HG03571 (cell line): ENCODE measurements at regions not wholly inside any gene's neighbourhood (a gene's known extent, or its start where the extent isn't known, plus 50 kb on each side); places are given as distances from the start of the nearest gene placed in this dataset.
"Not testable (repeated sequence)": the region's sequence is repeated elsewhere in the genome, so short reads cannot be mapped to it uniquely, and the experiment has no call there.

Experiments used
- ATAC-seq: cut with Tn5 transposase; IDR thresholded peaks from one replicate; pipeline ENCODE4 v1.9.1; 2021; ENCODE audit not compliant: unreplicated experiment

DNA sequence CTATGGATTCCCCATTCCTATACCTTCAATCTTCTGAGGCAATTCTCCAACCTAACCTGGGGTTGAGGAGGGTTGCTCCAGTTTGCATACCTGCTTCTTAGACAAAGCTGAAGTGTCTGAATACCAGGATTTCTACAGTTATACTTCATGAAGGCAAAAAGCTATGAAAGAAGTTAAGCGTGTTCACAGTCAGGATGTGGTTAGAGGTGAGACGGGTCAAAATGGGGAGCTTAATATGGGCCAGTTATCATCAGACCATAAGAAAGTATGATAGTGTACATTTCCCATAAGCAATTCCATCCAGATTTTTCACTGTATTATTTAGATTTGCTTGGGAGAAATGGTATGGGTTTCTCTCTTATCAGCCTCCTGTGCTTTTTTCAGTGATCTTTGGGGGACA, 156.9 kb upstream of the FER start:
- no peak for ATAC-seq

- no peak for ATAC-seq
Observed at GRCh38 chr5:108588323-108588722, 159.4 kb upstream of the FER start.

DNA sequence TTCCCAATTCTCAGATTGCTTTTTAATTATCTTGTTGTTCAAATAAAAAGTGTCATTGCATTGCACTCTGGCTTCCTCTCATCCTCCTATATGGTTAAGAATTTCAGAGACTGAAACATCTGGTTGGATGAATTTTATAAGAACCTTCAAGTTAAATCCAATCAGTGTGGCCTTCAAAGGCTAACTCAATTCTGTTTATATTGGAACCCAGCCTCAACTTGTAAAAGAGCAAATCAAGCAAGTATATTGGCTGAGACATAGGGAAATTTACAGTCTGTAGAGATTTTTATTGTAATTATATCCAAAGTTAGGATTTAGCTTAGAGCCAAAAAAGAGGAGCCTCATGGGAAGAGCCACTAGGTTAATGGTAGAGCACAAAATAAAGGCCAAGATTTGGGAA, 159.9 kb upstream of the FER start:
- ATAC-seq = no peak

- ATAC-seq = no peak
Observed at GRCh38 chr5:108581026-108581425, 166.7 kb upstream of the FER start.

DNA sequence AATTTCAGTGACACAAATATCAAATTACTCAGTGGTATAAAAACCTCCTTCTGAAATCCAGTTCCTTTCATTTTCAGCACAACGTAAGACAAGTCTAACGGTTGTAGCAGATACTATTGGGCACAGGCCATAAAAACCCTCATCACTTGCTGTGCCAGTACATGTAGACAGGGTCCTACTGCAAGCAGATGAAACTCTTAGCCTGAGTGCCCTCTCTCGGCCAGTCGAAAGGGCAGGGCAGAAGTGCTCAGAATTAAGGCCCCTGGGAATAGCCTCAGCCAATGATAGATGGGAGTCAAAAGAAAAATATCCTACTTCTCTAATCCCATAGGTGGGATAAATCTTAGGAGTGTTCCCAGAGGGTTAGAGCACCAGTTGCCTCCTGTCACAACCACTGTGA, 168.5 kb upstream of the FER start:
- ATAC-seq = no peak

DNA sequence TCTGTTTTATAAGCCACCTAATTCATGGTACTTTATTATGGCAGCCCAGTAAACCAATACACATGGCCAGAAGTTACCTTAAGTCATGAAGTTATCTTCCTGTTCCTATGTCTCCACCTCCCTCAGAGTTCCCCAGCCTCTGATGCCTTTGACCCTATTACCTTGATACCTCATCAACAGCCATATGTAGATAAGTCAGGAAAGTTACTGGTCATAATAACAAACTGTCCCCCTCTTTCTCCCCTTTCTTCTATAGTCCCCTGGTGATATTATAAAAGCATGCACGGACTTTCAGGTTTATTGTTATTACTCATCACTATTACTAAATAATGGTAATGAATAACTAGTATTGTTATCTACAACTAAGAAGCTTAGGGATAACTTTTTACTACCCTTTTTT, 168.9 kb upstream of the FER start:
- ATAC-seq = no peak

- ATAC-seq = no peak
Observed at GRCh38 chr5:108567429-108567828, 180.3 kb upstream of the FER start.

- no peak for ATAC-seq
Observed at GRCh38 chr5:108564441-108564840, 182.5 kb upstream of the FBXL17 start.

DNA sequence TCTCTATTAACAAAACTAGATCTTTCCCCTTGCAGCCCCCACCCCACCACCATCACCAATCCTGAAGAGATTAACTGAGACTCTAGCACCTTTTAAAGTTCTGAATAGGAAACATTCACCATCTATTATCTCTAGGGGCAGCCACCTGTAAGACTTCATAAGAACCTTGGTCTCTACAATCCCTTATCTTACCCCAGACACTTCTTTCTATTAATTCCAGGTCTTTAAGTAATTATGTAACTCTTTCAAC, 180.2 kb upstream of the FBXL17 start:
- ATAC-seq = no peak

DNA sequence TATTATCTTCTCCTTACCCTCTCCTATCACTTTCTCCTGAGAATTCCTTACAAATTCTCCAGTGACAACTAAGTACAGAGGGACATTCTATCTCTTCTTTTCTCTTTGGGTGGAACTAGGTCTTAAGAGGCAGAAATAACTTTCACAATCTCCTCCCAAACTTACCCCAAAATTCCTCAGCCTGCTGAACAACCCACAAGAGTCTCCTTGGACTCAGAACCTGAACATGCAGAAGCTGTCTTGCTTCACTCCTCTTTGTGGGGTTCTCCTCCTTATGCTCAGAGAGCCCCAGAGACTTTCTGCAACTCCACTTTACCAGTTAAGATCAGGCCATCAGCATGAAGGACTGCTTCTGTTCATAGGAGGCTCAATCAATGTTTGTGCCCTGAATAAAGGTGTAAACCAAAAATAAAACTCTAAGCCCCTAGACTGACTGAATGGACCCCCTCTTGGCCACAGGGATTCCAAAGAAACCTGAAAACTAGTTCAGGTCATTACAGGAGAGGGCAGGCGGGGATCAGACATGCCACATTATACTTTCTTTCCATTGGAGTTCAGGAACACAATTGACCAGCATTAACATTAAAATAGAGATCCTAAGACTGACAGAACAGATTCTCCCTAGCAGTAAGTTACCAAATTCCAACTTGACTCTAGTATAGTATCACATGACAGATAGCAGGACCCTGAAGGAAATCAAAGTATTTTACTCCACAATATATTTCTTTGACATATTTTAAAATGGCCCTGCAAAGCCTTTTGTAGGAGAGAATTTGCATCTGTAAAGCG, 179.7 kb upstream of the FBXL17 start:
- no peak for ATAC-seq

DNA sequence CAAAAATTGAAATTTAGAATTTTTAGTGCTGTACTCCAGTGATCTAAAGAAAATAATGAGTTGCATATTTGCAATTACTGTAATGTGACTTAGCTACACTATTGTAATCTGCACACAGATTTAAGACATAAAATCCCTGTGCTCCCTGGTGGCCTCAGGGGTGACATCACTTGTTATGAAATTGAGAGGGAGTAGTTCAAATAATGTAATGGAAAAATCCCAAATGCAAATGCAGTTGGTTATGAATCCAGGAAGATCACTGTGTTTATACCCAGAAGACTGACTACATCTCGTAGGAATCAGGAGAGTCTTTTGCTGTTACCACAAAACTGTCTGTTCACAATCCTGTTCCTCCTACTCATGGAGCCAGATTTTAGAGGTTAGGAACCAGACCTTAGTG, 178.7 kb upstream of the FBXL17 start:
- no peak for ATAC-seq

GRCh38 chr5:108560166-108560565, 178.3 kb upstream of the FBXL17 start:
- ATAC-seq = no peak

DNA sequence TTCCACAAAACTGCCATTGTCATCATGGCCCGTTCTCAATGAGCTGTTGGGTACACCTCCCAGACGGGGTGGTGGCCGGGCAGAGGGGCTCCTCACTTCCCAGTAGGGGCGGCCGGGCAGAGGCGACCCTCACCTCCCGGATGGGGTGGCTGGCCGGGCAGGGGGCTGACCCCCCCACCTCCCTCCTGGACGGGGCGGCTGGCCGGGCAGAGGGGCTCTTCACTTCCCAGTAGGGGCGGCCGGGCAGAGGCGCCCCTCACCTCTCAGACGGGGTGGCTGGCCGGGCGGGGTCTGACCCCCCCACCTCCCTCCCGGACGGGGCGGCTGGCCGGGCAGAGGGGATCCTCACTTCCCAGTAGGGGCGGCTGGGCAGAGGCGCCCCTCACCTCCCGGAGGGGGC, 176.9 kb upstream of the FBXL17 start:
- ATAC-seq = not testable (repeated sequence)

GRCh38 chr5:108558142-108558541, 176.2 kb upstream of the FBXL17 start:
- ATAC-seq = not testable (repeated sequence)

DNA sequence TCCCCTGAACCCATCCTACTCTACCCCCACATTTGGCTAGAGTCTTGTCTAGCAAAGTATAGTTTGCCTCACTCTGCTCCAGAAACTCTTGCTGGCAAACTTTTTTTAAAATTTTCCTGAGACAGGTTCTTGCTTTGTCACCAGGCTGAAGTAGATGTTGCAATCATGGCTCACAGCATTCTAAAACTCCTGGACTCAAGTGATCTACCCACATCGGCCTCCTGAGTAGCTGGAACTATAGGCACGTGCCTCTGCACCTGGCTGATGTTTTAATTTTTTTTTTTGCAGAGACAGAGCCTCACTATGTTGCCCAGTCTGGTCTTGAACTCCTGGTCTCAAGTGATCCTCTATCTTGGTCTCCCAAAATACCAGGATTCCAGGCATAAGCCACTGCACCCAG, 175.8 kb upstream of the FBXL17 start:
- ATAC-seq = no peak

- no peak for ATAC-seq
Observed at GRCh38 chr5:108556441-108557145, 174.7 kb upstream of the FBXL17 start.

GRCh38 chr5:108548684-108549596, 167.0 kb upstream of the FBXL17 start:
- ATAC-seq = no peak

GRCh38 chr5:108546939-108547338, 165.0 kb upstream of the FBXL17 start:
- no peak for ATAC-seq

GRCh38 chr5:108545301-108545700, 163.4 kb upstream of the FBXL17 start:
- no peak for ATAC-seq

DNA sequence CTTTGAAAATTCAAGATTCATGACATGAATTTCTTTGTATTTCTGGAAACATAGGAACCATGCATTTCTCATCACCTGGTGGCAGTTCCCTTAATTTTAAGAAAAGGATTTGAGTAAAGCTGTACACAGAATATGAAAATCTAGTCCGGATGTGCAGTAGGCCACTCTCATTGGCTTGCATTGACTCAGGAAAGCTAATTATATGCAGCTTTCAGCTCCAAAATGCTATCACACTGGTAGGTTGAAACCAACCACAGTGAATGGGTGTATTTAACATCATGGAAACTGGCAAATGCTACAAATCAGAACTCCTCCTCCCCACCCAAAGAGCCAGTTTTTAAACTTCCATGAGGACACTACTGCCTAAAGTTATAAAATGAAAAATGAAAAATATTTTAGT, 161.6 kb upstream of the FBXL17 start:
- no peak for ATAC-seq

GRCh38 chr5:108541836-108542235, 159.9 kb upstream of the FBXL17 start:
- no peak for ATAC-seq

DNA sequence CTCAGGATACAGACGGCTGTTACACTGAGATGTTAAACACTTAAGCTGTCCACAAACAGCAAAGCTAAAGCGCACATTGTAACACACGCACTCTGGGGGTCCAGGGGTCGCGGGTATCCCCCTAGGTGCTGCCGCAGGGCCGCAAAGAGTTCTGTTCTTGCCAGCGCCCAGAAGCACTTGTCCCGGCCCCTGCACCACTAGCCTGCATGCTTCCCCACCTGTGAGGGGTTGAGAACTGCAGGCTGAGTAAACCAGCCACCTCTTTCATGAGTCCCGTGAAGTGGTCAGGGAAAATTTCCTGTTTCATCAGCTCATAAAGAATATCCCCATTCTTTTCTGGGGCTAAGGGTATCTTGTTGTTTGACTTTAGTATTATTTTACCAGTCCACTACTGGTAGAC, 154.4 kb upstream of the FBXL17 start:
- ATAC-seq = no peak
